Stromal cell of bone marrow (primary cell): ENCODE measurements at regions not wholly inside any gene's neighbourhood (a gene's known extent, or its start where the extent isn't known, plus 50 kb on each side); places are given as distances from the start of the nearest gene placed in this dataset.

Source experiments
- DNase-seq: peaks from one replicate; pipeline ENCODE4 v3.0.0-alpha.2; 2012; ENCODE audit warnings: low read depth

DNA sequence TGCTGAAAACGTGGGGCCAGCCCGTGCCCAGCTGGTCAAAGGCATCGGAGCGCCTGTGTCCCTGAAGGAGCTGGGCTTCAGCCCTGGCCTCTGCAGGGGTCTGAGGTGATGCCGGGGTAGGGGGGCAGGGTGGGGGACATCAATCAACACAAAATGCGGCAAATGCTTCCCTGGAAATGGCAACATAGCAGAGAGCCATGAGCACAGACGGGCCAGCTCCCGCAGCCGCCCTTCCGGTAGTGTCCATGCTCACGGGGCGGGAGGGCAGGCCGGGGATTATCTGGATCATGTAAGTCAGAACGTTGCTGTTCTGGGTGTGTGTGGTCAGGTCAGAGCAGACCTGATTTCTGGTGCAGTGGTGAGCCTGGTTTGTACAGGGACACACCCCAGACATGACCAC is 56.5 kb upstream of the TWIST2 start:
- no peak for DNase-seq

DNA sequence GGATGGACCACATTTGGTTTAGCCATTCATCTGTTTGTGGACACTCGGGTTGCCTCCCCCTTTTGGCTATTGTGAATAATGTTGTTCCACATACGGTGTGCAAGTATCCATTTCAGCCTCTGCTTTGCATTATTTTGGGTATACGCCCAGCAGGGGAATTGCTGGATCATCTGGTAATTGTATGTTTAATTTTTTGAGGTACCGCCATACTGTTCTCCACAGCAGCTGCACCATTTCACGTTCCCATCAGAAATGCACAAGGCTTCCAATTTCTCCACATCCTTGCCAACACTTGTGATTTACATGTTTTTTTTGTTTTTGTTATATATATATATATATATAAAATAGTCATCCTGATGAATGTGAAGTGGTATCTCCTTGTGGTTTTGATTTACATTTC is 54.6 kb upstream of the TWIST2 start:
- DNase-seq, result no peak

DNA sequence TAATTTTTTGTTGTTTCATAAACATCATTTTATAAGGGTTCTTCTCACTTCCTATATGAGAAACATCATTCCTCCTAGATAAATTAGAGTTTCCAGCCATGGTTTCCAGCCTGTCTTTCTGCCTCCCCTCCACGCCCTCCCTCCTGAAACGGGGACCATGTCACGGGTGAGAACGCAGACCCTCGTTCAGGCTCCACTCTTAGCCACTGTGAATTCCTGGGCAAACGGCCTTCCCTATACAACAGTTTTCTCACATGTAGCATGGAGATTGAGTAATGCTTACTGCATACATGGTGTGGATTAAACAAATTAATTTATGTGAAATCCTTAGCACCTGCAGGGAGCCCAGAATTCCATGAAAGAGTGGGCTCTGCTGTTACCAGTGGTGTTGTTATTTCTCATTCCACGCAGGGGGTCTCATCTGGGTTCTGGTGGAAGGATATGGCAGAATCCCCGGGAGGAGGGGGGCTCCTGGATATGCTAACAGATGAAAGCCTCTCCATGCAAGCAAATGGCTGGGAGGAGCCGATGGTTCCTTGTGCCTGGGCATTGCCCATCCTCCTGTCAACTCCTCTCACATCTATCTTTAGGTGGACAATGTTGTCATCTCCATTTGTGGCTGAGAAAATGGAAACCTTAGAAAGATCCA is 54.0 kb upstream of the TWIST2 start:
- no peak for DNase-seq

DNA sequence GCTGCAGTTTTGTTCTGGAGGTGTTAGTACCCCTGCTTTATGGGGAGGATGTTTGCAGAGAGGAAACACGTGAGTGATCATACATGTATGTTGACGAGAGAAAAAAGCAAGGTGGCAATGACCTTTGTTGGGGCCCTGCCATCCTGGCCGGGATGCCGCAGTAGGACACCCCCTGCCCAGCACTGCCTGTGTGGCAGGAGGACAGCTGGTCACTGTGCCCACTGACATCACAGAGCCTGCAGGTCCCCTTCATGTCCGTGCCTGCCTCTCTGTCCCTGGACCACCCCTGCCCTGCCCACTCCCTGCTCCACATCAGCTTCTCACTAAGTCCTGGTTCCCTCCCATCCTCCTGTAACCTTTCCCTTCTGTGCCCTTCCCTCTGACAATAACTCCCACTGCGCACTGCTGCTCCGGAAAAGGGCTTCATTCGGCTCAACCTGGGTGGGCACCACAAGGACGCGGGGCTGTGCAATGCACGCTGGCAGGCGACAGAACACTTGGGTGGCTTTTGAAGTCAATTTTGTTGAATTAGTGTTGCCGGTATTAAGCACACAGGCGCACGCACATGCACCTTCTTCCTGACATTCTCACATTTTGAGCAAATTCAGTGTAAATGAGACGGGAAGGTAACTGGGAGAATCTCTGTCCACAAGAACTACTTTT is 51.5 kb upstream of the TWIST2 start:
- no peak for DNase-seq

DNA sequence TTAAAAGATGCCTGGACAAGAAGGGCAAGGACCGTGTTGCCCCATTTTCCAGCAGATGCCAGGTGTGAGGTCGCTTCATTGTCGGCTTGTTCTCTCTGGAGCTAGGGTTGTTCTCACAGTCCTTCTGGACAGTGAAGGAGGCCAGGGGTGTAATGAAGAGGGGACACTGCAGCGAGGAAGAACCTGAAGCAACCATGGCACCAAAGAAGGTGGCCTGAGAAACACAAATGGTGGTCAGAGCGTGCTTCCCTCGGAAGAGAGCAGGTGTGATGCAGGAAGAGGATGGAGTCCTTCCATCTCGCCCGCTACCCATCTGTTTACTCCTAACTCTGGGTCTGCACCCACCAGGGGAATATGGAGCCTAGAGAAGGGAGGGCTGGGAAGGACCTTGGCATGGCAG is 50.3 kb upstream of the TWIST2 start:
- no peak for DNase-seq
